HG03558 (cell line): ENCODE measurements at regions not wholly inside any gene's neighbourhood (a gene's known extent, or its start where the extent isn't known, plus 50 kb on each side); places are given as distances from the start of the nearest gene placed in this dataset.
"Not testable (repeated sequence)": the region's sequence is repeated elsewhere in the genome, so short reads cannot be mapped to it uniquely, and the experiment has no call there.

ENCODE experiments used
- ATAC-seq: cut with Tn5 transposase; IDR thresholded peaks from one replicate; pipeline ENCODE4 v1.9.1; 2021; ENCODE audit warnings: moderate number of reproducible peaks; ENCODE audit not compliant: unreplicated experiment; ENCODE audit errors: extremely low read depth

- no peak for ATAC-seq
These were observed 88.9 kb upstream of the MAGEE2 start for GRCh38 chrX:75873993-75874392.

- ATAC-seq: no peak
These were observed 98.4 kb upstream of the MAGEE2 start for GRCh38 chrX:75883446-75883845.

- no peak for ATAC-seq
These were observed 102.8 kb upstream of the MAGEE2 start for GRCh38 chrX:75887833-75888232.

GRCh38 chrX:75892749-75893148, 107.7 kb upstream of the MAGEE2 start:
- no peak for ATAC-seq

- no peak for ATAC-seq
These were observed 108.2 kb upstream of the MAGEE2 start for GRCh38 chrX:75893281-75893680.

- no peak for ATAC-seq
These were observed 126.7 kb upstream of the MAGEE2 start for GRCh38 chrX:75911716-75912115.

- ATAC-seq: no peak
These were observed 172.1 kb upstream of the MAGEE2 start for GRCh38 chrX:75957107-75957610.

GRCh38 chrX:75961321-75961720, 176.3 kb upstream of the MAGEE2 start:
- not testable (repeated sequence) for ATAC-seq

GRCh38 chrX:75963774-75964173, 178.7 kb upstream of the MAGEE2 start:
- ATAC-seq: no peak

- no peak for ATAC-seq
These were observed 183.2 kb upstream of the MAGEE2 start for GRCh38 chrX:75968293-75968692.

GRCh38 chrX:75986976-75987375, 185.9 kb upstream of the PBDC1 start:
- no peak for ATAC-seq

GRCh38 chrX:75989806-75990590, 182.9 kb upstream of the PBDC1 start:
- ATAC-seq: peak; percentile 69

GRCh38 chrX:75997692-75998091, 175.2 kb upstream of the PBDC1 start:
- no peak for ATAC-seq

- no peak for ATAC-seq
These were observed 158.5 kb upstream of the PBDC1 start for GRCh38 chrX:76014321-76014720.

GRCh38 chrX:76026292-76026691, 146.6 kb upstream of the PBDC1 start:
- no peak for ATAC-seq

- ATAC-seq: no peak
These were observed 146.1 kb upstream of the PBDC1 start for GRCh38 chrX:76026751-76027150.

GRCh38 chrX:76029385-76029784, 143.5 kb upstream of the PBDC1 start:
- no peak for ATAC-seq

- no peak for ATAC-seq
These were observed 108.0 kb upstream of the PBDC1 start for GRCh38 chrX:76064825-76065224.

- no peak for ATAC-seq
These were observed 96.7 kb upstream of the PBDC1 start for GRCh38 chrX:76076124-76076523.

GRCh38 chrX:76109654-76110053, 63.2 kb upstream of the PBDC1 start:
- no peak for ATAC-seq
